ENCODE measurements at regions not wholly inside any gene's neighbourhood (a gene's known extent, or its start where the extent isn't known, plus 50 kb on each side); places are given as distances from the start of the nearest gene placed in this dataset.

DNA sequence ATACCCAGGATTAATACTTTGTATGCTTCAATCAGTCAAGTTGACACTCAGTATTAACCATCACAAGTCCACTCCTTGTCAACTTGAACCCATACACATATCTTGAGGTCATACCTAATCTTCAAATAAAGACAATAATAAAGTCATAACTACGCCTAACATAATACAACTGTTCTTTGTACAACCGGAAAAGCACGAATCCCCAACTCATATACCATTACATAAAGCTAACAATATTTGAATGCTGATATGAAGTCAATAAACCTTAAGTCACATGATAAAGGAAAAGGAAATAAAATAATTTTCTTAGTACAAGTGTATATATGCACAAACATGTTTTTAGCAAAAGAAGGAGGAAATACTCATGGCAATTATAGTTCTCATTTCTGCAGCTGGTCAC is 770.6 kb upstream of the GYPC start:
- TF ChIP-seq, protein P1, sequence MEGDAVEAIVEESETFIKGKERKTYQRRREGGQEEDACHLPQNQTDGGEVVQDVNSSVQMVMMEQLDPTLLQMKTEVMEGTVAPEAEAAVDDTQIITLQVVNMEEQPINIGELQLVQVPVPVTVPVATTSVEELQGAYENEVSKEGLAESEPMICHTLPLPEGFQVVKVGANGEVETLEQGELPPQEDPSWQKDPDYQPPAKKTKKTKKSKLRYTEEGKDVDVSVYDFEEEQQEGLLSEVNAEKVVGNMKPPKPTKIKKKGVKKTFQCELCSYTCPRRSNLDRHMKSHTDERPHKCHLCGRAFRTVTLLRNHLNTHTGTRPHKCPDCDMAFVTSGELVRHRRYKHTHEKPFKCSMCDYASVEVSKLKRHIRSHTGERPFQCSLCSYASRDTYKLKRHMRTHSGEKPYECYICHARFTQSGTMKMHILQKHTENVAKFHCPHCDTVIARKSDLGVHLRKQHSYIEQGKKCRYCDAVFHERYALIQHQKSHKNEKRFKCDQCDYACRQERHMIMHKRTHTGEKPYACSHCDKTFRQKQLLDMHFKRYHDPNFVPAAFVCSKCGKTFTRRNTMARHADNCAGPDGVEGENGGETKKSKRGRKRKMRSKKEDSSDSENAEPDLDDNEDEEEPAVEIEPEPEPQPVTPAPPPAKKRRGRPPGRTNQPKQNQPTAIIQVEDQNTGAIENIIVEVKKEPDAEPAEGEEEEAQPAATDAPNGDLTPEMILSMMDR (conservative IDR thresholded peaks at IDR 0.05) = no peak
- TF ChIP-seq EZH2 (IDR thresholded peaks at IDR 0.05; ENCODE audit: low read depth) = no peak

All from PC-9 (cell line).